T-cell (primary cell): ENCODE measurements at regions not wholly inside any gene's neighbourhood (a gene's known extent, or its start where the extent isn't known, plus 50 kb on each side); places are given as distances from the start of the nearest gene placed in this dataset.

ENCODE experiments used
- ATAC-seq, 4 experiments: fragments of 200-7000 bp in 3 of 4; fragments of 150-1000 bp in 1 of 4; cut with Tn5 transposase; replicated peaks in 1 of 4; 1 replicate in 3 of 4; 2 replicates in 1 of 4; pipeline ENCODE4 v1.10.0; 2021; ENCODE audit warnings: moderate library complexity in 3 of 4, mild to moderate bottlenecking in 2 of 4, moderate number of reproducible peaks in 1 of 4
- CTCF ChIA-PET, 2 donors: fragments of 300-600 bp; sonication (Branson Sonifier 250); formaldehyde crosslinking; loops; one replicate each; lab custom pipeline; 2022; ENCODE audit warnings: antibody characterized with exemption in 2 of 2; lab: Charles Lee
- POLR2A ChIA-PET, 2 donors: fragments of 300-600 bp; sonication (Branson Sonifier 250); formaldehyde crosslinking; loops; one replicate each; lab custom pipeline; 2022; ENCODE audit warnings: antibody characterized with exemption in 2 of 2; lab: Charles Lee
- DNase-seq, 35 experiments: peaks; one replicate each; pipeline versions ENCODE4 v3.0.0 to v3.0.0-alpha.2; 2013 to 2023
- H3K27ac ChIP-seq: one replicate; pipeline ENCODE4 v1.5.1; 2013; ENCODE audit warnings: low read length
- H3K27me3 ChIP-seq, 2 experiments: replicated peaks in 1 of 2; 1 replicate in 1 of 2; 2 replicates in 1 of 2; pipeline versions ENCODE4 v1.6.1 to v1.7.0; 2013; ENCODE audit warnings: low read length in 1 of 2, mixed read lengths in 1 of 2; ENCODE audit not compliant: control insufficient read depth in 2 of 2, insufficient read depth in 2 of 2; ENCODE audit errors: extremely low read depth in 1 of 2
- H3K36me3 ChIP-seq, 2 donors: 1 replicate in 1 of 2; 2 replicates in 1 of 2; pipeline versions ENCODE4 v1.6.1 to v1.7.0; 2013; ENCODE audit warnings: low read length in 1 of 2; ENCODE audit not compliant: control insufficient read depth in 2 of 2, insufficient read depth in 1 of 2; ENCODE audit errors: extremely low read depth in 1 of 2
- H3K4me1 ChIP-seq, 2 experiments: 1 replicate in 1 of 2; 2 replicates in 1 of 2; pipeline versions ENCODE4 v1.6.1 to v1.7.0; 2013; ENCODE audit warnings: low read length in 2 of 2, mixed read lengths in 1 of 2; ENCODE audit not compliant: insufficient read depth in 2 of 2, control insufficient read depth in 1 of 2; ENCODE audit errors: extremely low read depth in 1 of 2
- H3K4me3 ChIP-seq, 2 donors: 1 replicate in 1 of 2; 2 replicates in 1 of 2; pipeline versions ENCODE4 v1.5.1 to v1.7.0; 2013; ENCODE audit warnings: mild to moderate bottlenecking in 2 of 2, low read length in 1 of 2, moderate library complexity in 1 of 2; ENCODE audit not compliant: control insufficient read depth in 1 of 2; ENCODE audit errors: extremely low read depth in 1 of 2
- H3K9me3 ChIP-seq: 2 replicates; pipeline ENCODE4 v1.7.0; 2013
- H3K27ac Mint-ChIP-seq, 2 donors: one replicate each; pipeline ENCODE4 v1.8.0; 2020 to 2021; ENCODE audit warnings: mild to moderate bottlenecking in 2 of 2, mixed read lengths in 2 of 2
- H3K27me3 Mint-ChIP-seq, 2 donors: one replicate each; pipeline ENCODE4 v1.8.0; 2021 to 2022; ENCODE audit warnings: mixed read lengths in 2 of 2
- H3K36me3 Mint-ChIP-seq: one replicate; pipeline ENCODE4 v1.8.0; 2021; ENCODE audit warnings: mixed read lengths
- H3K4me1 Mint-ChIP-seq, 3 donors: one replicate each; pipeline ENCODE4 v1.8.0; 2020 to 2022; ENCODE audit warnings: mixed read lengths in 3 of 3, mild to moderate bottlenecking in 1 of 3
- H3K4me3 Mint-ChIP-seq, 3 donors: one replicate each; pipeline ENCODE4 v1.8.0; 2020 to 2022; ENCODE audit warnings: mild to moderate bottlenecking in 3 of 3, mixed read lengths in 3 of 3, moderate library complexity in 3 of 3
- H3K9me3 Mint-ChIP-seq, 3 donors: one replicate each; pipeline ENCODE4 v1.8.0; 2020 to 2022; ENCODE audit warnings: mixed read lengths in 3 of 3
- WGBS: methylation state at CpG from one replicate; pipeline ENCODE4 v1.1.5; 2013; ENCODE audit warnings: missing lambda C conversion rate; ENCODE audit not compliant: insufficient coverage; 5-methylcytosine and 5-hydroxymethylcytosine counted together

- H3K9me3 Mint-ChIP-seq, result peaks cover 0 to 8% (median 3%) of the 10 kb centered on the region in 3 donors
- ATAC-seq (no peak), DNase-seq (no peak)
- Histone ChIP-seq H3K4me3 (no peak overlapping the region), H3K27ac (no peak overlapping the region), H3K4me1 (no peaks in the 10 kb centered on the region), H3K9me3 (no peaks in the 10 kb centered on the region), H3K27me3 (peaks cover 0 to 17% of the 10 kb centered on the region in 2 experiments), H3K36me3 (no peaks in the 10 kb centered on the region)
- H3K4me3 Mint-ChIP-seq, result no peak overlapping the region
- ChIA-PET POLR2A (no interaction called here), CTCF (no interaction called here)
- 93% methylated on average over 5 of the region's 10 CpGs for WGBS
- no peaks in the 10 kb centered on the region for H3K4me1 Mint-ChIP-seq
- H3K27ac Mint-ChIP-seq, result no peak overlapping the region
- peaks cover 0 to 5% of the 10 kb centered on the region in 2 donors for H3K27me3 Mint-ChIP-seq
- H3K36me3 Mint-ChIP-seq, result no peaks in the 10 kb centered on the region
Measured at GRCh38 chr20:57049296-57049695, 217.1 kb downstream of the BMP7 start.

- Mint-ChIP-seq H3K4me3 (no peak overlapping the region), H3K27ac (no peak overlapping the region), H3K4me1 (no peaks in the 10 kb centered on the region), H3K9me3 (peaks cover 0 to 8% (median 3%) of the 10 kb centered on the region in 3 donors), H3K36me3 (no peaks in the 10 kb centered on the region), H3K27me3 (peaks cover 3 to 4% of the 10 kb centered on the region in 2 donors)
- POLR2A ChIA-PET, result no interaction called here
- H3K9me3 ChIP-seq, result no peaks in the 10 kb centered on the region
- no peaks in the 10 kb centered on the region for H3K36me3 ChIP-seq
- CTCF ChIA-PET, result no interaction called here
- peaks cover 0 to 14% of the 10 kb centered on the region in 2 experiments for H3K27me3 ChIP-seq
- no peaks in the 10 kb centered on the region for H3K4me1 ChIP-seq
- DNase-seq (no peak), ATAC-seq (no peak)
- no peak overlapping the region for H3K4me3 ChIP-seq
- WGBS, result no CpG with 5 or more reads among the region's 4 CpGs
- no peak overlapping the region for H3K27ac ChIP-seq
Measured at GRCh38 chr20:57051096-57051495, 215.3 kb downstream of the BMP7 start.

GRCh38 chr20:57053067-57053466 is 213.4 kb downstream of the BMP7 start:
- ATAC-seq, result no peak
- Histone ChIP-seq H3K9me3 (no peaks in the 10 kb centered on the region), H3K4me1 (no peaks in the 10 kb centered on the region), H3K36me3 (no peaks in the 10 kb centered on the region), H3K27me3 (peaks cover 0 to 3% of the 10 kb centered on the region in 2 experiments), H3K27ac (no peak overlapping the region), H3K4me3 (no peak overlapping the region)
- CTCF ChIA-PET, result interaction anchor here in 1 of 2 donors (0.8 kb wide), 1 partner anchor 1504 kb away, joined by 4 read pairs; no protein-coding TSS in a partner anchor
- no peak for DNase-seq
- POLR2A ChIA-PET, result no interaction called here
- WGBS, result no CpG with 5 or more reads among the region's 5 CpGs
- no peaks in the 10 kb centered on the region for H3K4me1 Mint-ChIP-seq
- H3K4me3 Mint-ChIP-seq, result no peak overlapping the region
- H3K27me3 Mint-ChIP-seq, result peaks cover 3 to 8% of the 10 kb centered on the region in 2 donors
- H3K36me3 Mint-ChIP-seq, result no peaks in the 10 kb centered on the region
- H3K9me3 Mint-ChIP-seq, result peaks cover 0 to 8% (median 3%) of the 10 kb centered on the region in 3 donors
- no peak overlapping the region for H3K27ac Mint-ChIP-seq

- no peak overlapping the region for H3K27ac ChIP-seq
- Mint-ChIP-seq H3K9me3 (peaks cover 0 to 8% (median 3%) of the 10 kb centered on the region in 3 donors), H3K4me3 (no peak overlapping the region), H3K4me1 (peaks cover 0 to 2% (median 0%) of the 10 kb centered on the region in 3 donors), H3K27me3 (peaks cover 3 to 11% of the 10 kb centered on the region in 2 donors), H3K36me3 (no peaks in the 10 kb centered on the region), H3K27ac (no peak overlapping the region)
- 96% methylated on average over 8 of the region's 22 CpGs for WGBS
- H3K27me3 ChIP-seq, result peaks cover 0 to 3% of the 10 kb centered on the region in 2 experiments
- ChIA-PET CTCF (interaction anchor here in 1 of 2 donors (0.8 kb wide), 1 partner anchor 1505 kb away, joined by 4 read pairs; no protein-coding TSS in a partner anchor), POLR2A (no interaction called here)
- H3K9me3 ChIP-seq, result no peaks in the 10 kb centered on the region
- H3K4me1 ChIP-seq, result no peaks in the 10 kb centered on the region
- no peak overlapping the region for H3K4me3 ChIP-seq
- ATAC-seq (no peak), DNase-seq (no peak)
- H3K36me3 ChIP-seq, result no peaks in the 10 kb centered on the region
Measured at GRCh38 chr20:57053793-57054552, 212.5 kb downstream of the BMP7 start.

- no peaks in the 10 kb centered on the region for H3K36me3 ChIP-seq
- peaks cover 0 to 6% of the 10 kb centered on the region in 2 experiments for H3K27me3 ChIP-seq
- Mint-ChIP-seq H3K4me3 (no peak overlapping the region), H3K4me1 (peaks cover 0 to 4% (median 3%) of the 10 kb centered on the region in 3 donors), H3K27ac (no peak overlapping the region), H3K36me3 (no peaks in the 10 kb centered on the region), H3K9me3 (peaks cover 0 to 8% (median 3%) of the 10 kb centered on the region in 3 donors), H3K27me3 (peaks cover 2 to 12% of the 10 kb centered on the region in 2 donors)
- 83% methylated on average over 4 of the region's 9 CpGs for WGBS
- H3K4me3 ChIP-seq, result no peak overlapping the region
- CTCF ChIA-PET, result no interaction called here
- H3K27ac ChIP-seq, result no peak overlapping the region
- POLR2A ChIA-PET, result no interaction called here
- ATAC-seq (no peak), DNase-seq (no peak)
- H3K4me1 ChIP-seq, result no peaks in the 10 kb centered on the region
- no peaks in the 10 kb centered on the region for H3K9me3 ChIP-seq
Measured at GRCh38 chr20:57055345-57055744, 211.1 kb downstream of the BMP7 start.

GRCh38 chr20:57056651-57057050 is 209.8 kb downstream of the BMP7 start:
- ChIA-PET CTCF (no interaction called here), POLR2A (no interaction called here)
- Histone ChIP-seq H3K9me3 (no peaks in the 10 kb centered on the region), H3K4me1 (no peaks in the 10 kb centered on the region), H3K27ac (no peak overlapping the region), H3K36me3 (no peaks in the 10 kb centered on the region), H3K4me3 (no peak overlapping the region), H3K27me3 (peaks cover 0 to 14% of the 10 kb centered on the region in 2 experiments)
- peaks cover 11 to 14% of the 10 kb centered on the region in 2 donors for H3K27me3 Mint-ChIP-seq
- no peak for DNase-seq
- H3K36me3 Mint-ChIP-seq, result no peaks in the 10 kb centered on the region
- H3K4me1 Mint-ChIP-seq, result peaks cover 0 to 6% (median 3%) of the 10 kb centered on the region in 3 donors
- WGBS, result no CpG with 5 or more reads among the region's 5 CpGs
- H3K27ac Mint-ChIP-seq, result no peak overlapping the region
- H3K4me3 Mint-ChIP-seq, result no peak overlapping the region
- peaks cover 0 to 5% (median 3%) of the 10 kb centered on the region in 3 donors for H3K9me3 Mint-ChIP-seq
- ATAC-seq, result no peak
